Astrocyte of the cerebellum (primary cell): ENCODE measurements at regions not wholly inside any gene's neighbourhood (a gene's known extent, or its start where the extent isn't known, plus 50 kb on each side); places are given as distances from the start of the nearest gene placed in this dataset.

Experiments
- DNase-seq: peaks from one replicate; pipeline ENCODE4 v3.0.0-alpha.2; 2011; ENCODE audit warnings: low read depth
- H3K4me3 ChIP-seq: 2 replicates; pipeline ENCODE4 v1.5.1; 2011; ENCODE audit warnings: mild to moderate bottlenecking, low read depth, low read length, moderate library complexity
- CTCF ChIP-seq: IDR thresholded peaks from 2 replicates; pipeline ENCODE4 v1.5.1; 2012; ENCODE audit warnings: low read length, low read depth, moderate library complexity, mild to moderate bottlenecking; ENCODE audit errors: missing control alignments
- in situ Hi-C: cut with HindIII; loops from 2 replicates; pipeline ENCODE4 v1.10.0; 2017; ENCODE audit warnings: low sequenced_read_pairs

GRCh38 chr3:130258532-130258952, 86.9 kb upstream of the COL6A5 start:
- no peak for DNase-seq

GRCh38 chr3:130259166-130259874, 86.2 kb upstream of the COL6A5 start:
- no peak for DNase-seq
- in situ Hi-C loops, result no loop called here
- TF ChIP-seq CTCF, result no peak
- H3K4me3 ChIP-seq, result no peak overlapping the region

More at GRCh38 chr3:130258532-130258952, 86.9 kb upstream of the COL6A5 start:
- no peak overlapping the region for H3K4me3 ChIP-seq
- in situ Hi-C loops, result no loop called here
- TF ChIP-seq CTCF, result no peak

GRCh38 chr3:130260918-130261317, 84.6 kb upstream of the COL6A5 start:
- in situ Hi-C loops, result no loop called here
- DNase-seq, result no peak
- H3K4me3 ChIP-seq, result no peak overlapping the region
- TF ChIP-seq CTCF, result no peak

- DNase-seq, result no peak
- H3K4me3 ChIP-seq, result no peak overlapping the region
- in situ Hi-C loops, result no loop called here
- no peak for TF ChIP-seq CTCF
Measured at GRCh38 chr3:130263708-130264107, 81.8 kb upstream of the COL6A5 start.

GRCh38 chr3:130266817-130267216, 78.7 kb upstream of the COL6A5 start:
- in situ Hi-C loops, result no loop called here
- no peak overlapping the region for H3K4me3 ChIP-seq
- TF ChIP-seq CTCF, result no peak
- DNase-seq, result no peak

- TF ChIP-seq CTCF, result peak; percentile 97
- DNase-seq, result peak; percentile 63
- H3K4me3 ChIP-seq, result no peak overlapping the region
- in situ Hi-C loops, result no loop called here
Measured at GRCh38 chr3:130276203-130276803, 69.2 kb upstream of the COL6A5 start.
